ENCODE measurements at regions not wholly inside any gene's neighbourhood (a gene's known extent, or its start where the extent isn't known, plus 50 kb on each side); places are given as distances from the start of the nearest gene placed in this dataset.

DNA sequence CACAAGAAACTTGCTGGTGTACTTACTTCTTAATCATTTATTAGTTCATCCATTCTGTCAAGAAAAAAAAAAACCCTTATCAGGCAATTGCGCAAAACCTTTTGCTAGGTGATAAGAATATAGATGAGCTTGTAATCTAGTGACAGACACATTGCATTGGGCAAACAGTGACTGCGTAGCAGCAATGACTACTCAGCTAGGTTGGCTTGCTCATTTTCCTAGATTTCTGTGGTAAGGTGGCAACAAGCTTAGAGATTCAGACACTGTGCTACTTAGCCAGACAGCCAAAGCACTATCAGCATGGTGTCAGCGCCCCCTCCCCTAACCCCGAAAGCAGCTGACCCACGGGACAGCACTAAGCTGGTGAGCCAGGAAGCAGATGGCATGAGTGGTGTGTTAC, 203.1 kb downstream of the BARHL2 start:
- H3K4me3 ChIP-seq (replicated peaks; ENCODE audit: insufficient read depth, low read length), result no peak overlapping the region
- no peaks in the 10 kb centered on the region for H3K27me3 ChIP-seq (ENCODE audit: insufficient read depth, poor library complexity, severe bottlenecking)
- no peak for DNase-seq (ENCODE audit: low read depth in 1 of 2, low spot score in 1 of 2)
- no peak overlapping the region for H3K27ac ChIP-seq (replicated peaks)
- TF ChIP-seq, protein P1, sequence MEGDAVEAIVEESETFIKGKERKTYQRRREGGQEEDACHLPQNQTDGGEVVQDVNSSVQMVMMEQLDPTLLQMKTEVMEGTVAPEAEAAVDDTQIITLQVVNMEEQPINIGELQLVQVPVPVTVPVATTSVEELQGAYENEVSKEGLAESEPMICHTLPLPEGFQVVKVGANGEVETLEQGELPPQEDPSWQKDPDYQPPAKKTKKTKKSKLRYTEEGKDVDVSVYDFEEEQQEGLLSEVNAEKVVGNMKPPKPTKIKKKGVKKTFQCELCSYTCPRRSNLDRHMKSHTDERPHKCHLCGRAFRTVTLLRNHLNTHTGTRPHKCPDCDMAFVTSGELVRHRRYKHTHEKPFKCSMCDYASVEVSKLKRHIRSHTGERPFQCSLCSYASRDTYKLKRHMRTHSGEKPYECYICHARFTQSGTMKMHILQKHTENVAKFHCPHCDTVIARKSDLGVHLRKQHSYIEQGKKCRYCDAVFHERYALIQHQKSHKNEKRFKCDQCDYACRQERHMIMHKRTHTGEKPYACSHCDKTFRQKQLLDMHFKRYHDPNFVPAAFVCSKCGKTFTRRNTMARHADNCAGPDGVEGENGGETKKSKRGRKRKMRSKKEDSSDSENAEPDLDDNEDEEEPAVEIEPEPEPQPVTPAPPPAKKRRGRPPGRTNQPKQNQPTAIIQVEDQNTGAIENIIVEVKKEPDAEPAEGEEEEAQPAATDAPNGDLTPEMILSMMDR (IDR thresholded peaks at IDR 0.05; ENCODE audit: insufficient read depth, low read length), result no peak
- TF ChIP-seq GABPA (IDR thresholded peaks at IDR 0.05; ENCODE audit: low read depth), result no peak

DNA sequence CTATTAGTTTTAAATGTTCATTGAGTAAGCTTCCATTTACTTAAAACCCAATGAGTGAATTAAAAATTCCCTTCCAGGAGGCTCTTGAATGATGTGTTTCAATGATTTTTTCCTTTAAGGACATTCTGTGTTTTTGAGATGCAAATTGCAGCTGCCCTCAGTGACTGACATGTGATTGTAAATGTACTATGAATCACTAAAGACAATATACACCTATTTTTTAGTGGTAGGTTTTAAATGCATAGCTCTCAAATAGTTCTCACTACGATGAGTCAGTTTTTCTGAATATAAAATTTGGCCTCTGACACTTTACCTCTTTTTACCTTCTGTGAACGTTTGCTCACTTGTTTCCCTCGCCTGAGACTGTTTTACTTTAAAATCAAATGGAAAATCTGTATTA, 204.7 kb downstream of the BARHL2 start:
- Histone ChIP-seq H3K27me3 (ENCODE audit: insufficient read depth, poor library complexity, severe bottlenecking) (no peaks in the 10 kb centered on the region), H3K27ac (replicated peaks) (no peak overlapping the region), H3K4me3 (replicated peaks; ENCODE audit: insufficient read depth, low read length) (no peak overlapping the region)
- TF ChIP-seq, protein P2, sequence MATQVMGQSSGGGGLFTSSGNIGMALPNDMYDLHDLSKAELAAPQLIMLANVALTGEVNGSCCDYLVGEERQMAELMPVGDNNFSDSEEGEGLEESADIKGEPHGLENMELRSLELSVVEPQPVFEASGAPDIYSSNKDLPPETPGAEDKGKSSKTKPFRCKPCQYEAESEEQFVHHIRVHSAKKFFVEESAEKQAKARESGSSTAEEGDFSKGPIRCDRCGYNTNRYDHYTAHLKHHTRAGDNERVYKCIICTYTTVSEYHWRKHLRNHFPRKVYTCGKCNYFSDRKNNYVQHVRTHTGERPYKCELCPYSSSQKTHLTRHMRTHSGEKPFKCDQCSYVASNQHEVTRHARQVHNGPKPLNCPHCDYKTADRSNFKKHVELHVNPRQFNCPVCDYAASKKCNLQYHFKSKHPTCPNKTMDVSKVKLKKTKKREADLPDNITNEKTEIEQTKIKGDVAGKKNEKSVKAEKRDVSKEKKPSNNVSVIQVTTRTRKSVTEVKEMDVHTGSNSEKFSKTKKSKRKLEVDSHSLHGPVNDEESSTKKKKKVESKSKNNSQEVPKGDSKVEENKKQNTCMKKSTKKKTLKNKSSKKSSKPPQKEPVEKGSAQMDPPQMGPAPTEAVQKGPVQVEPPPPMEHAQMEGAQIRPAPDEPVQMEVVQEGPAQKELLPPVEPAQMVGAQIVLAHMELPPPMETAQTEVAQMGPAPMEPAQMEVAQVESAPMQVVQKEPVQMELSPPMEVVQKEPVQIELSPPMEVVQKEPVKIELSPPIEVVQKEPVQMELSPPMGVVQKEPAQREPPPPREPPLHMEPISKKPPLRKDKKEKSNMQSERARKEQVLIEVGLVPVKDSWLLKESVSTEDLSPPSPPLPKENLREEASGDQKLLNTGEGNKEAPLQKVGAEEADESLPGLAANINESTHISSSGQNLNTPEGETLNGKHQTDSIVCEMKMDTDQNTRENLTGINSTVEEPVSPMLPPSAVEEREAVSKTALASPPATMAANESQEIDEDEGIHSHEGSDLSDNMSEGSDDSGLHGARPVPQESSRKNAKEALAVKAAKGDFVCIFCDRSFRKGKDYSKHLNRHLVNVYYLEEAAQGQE (IDR thresholded peaks at IDR 0.05; ENCODE audit: insufficient replicate concordance, low read depth), result no peak
- no peak for TF ChIP-seq POLR2AphosphoS5 (IDR thresholded peaks at IDR 0.05; ENCODE audit: low read depth)
- TF ChIP-seq GABPA (IDR thresholded peaks at IDR 0.05; ENCODE audit: low read depth), result no peak
- TF ChIP-seq, protein P1 (IDR thresholded peaks at IDR 0.05; ENCODE audit: insufficient read depth, low read length), result no peak
- TF ChIP-seq SPI1 (IDR thresholded peaks at IDR 0.05; ENCODE audit: borderline replicate concordance, low read depth), result no peak
- DNase-seq (ENCODE audit: low read depth in 1 of 2, low spot score in 1 of 2), result no peak

DNA sequence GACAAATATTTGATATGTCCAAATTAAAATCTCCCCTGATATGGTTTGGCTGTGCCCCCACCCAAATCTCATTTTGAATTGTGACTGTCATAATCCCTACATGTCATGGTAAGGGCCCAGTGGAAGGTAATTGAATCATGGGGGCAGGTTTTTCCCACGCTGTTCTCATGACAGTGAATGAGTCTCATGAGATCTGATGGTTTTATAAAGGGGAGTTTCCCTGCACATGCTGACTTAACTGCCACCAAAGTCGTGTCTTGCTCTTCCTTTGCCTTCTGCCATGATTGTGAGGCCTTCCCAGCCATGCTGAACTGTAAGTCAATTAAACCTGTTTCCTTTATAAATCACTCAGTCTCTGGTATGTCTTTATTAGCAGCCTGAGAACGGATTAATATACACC, 207.0 kb downstream of the BARHL2 start:
- H3K27me3 ChIP-seq (ENCODE audit: insufficient read depth, poor library complexity, severe bottlenecking), result no peaks in the 10 kb centered on the region
- DNase-seq (ENCODE audit: low read depth in 1 of 2, low spot score in 1 of 2), result no peak
- no peak overlapping the region for H3K27ac ChIP-seq (replicated peaks)
- no peak overlapping the region for H3K4me3 ChIP-seq (replicated peaks; ENCODE audit: insufficient read depth, low read length)
- TF ChIP-seq SPI1 (IDR thresholded peaks at IDR 0.05; ENCODE audit: borderline replicate concordance, low read depth), result no peak
- no peak for TF ChIP-seq GABPA (IDR thresholded peaks at IDR 0.05; ENCODE audit: low read depth)
- no peak for TF ChIP-seq POLR2AphosphoS5 (IDR thresholded peaks at IDR 0.05; ENCODE audit: low read depth)
- TF ChIP-seq, protein P1 (IDR thresholded peaks at IDR 0.05; ENCODE audit: insufficient read depth, low read length), result no peak
- TF ChIP-seq, protein P2 (IDR thresholded peaks at IDR 0.05; ENCODE audit: insufficient replicate concordance, low read depth), result no peak

Data from HL-60 (cell line).